ENCODE measurements at regions not wholly inside any gene's neighbourhood (a gene's known extent, or its start where the extent isn't known, plus 50 kb on each side); places are given as distances from the start of the nearest gene placed in this dataset.
"Not testable (repeated sequence)": the region's sequence is repeated elsewhere in the genome, so short reads cannot be mapped to it uniquely, and the experiment has no call there.

- ChIA-PET POLR2A (no interaction called here), CTCF (no interaction called here)
- DNase-seq (ENCODE audit: low read depth) = peak; percentile 69
- H3K27me3 ChIP-seq (ENCODE audit: control insufficient read depth, insufficient read depth, low read length) = no peaks in the 10 kb centered on the region
- no peak overlapping the region for H3K4me3 ChIP-seq (ENCODE audit: low read depth, low read length)
- TF ChIP-seq CTCF (IDR thresholded peaks at IDR 0.05; ENCODE audit: insufficient read depth, low read depth, low read length) = no peak
- H3K36me3 ChIP-seq (ENCODE audit: control insufficient read depth, insufficient read depth, low read length) = no peaks in the 10 kb centered on the region
These were observed 404.6 kb upstream of the FAT1 start for GRCh38 chr4:187128222-187128621.

- DNase-seq (ENCODE audit: low read depth) = peak; percentile 72
- Histone ChIP-seq H3K4me3 (ENCODE audit: low read depth, low read length) (no peak overlapping the region), H3K36me3 (ENCODE audit: control insufficient read depth, insufficient read depth, low read length) (no peaks in the 10 kb centered on the region), H3K27me3 (ENCODE audit: control insufficient read depth, insufficient read depth, low read length) (no peaks in the 10 kb centered on the region)
- no peak for TF ChIP-seq CTCF (IDR thresholded peaks at IDR 0.05; ENCODE audit: insufficient read depth, low read depth, low read length)
- CTCF ChIA-PET = no interaction called here
- POLR2A ChIA-PET = no interaction called here
These were observed 405.3 kb upstream of the FAT1 start for GRCh38 chr4:187128976-187129375.

GRCh38 chr4:187131826-187132225, 408.2 kb upstream of the FAT1 start:
- H3K27me3 ChIP-seq (ENCODE audit: control insufficient read depth, insufficient read depth, low read length); H3K36me3 ChIP-seq (ENCODE audit: control insufficient read depth, insufficient read depth, low read length); CTCF ChIA-PET; DNase-seq (ENCODE audit: low read depth); POLR2A ChIA-PET; H3K4me3 ChIP-seq (ENCODE audit: low read depth, low read length): not testable (repeated sequence)

- Histone ChIP-seq H3K4me3 (ENCODE audit: low read depth, low read length) (no peak overlapping the region), H3K36me3 (ENCODE audit: control insufficient read depth, insufficient read depth, low read length) (no peaks in the 10 kb centered on the region), H3K27me3 (ENCODE audit: control insufficient read depth, insufficient read depth, low read length) (no peaks in the 10 kb centered on the region)
- DNase-seq (ENCODE audit: low read depth) = no peak
- ChIA-PET POLR2A (no interaction called here), CTCF (interaction anchor here (1.8 kb wide), 1 partner anchor 15 kb away, joined by 3 read pairs; no protein-coding TSS in a partner anchor)
- no peak for TF ChIP-seq CTCF (IDR thresholded peaks at IDR 0.05; ENCODE audit: insufficient read depth, low read depth, low read length)
These were observed 412.2 kb upstream of the FAT1 start for GRCh38 chr4:187135878-187136277.

GRCh38 chr4:187139141-187139540, 415.5 kb upstream of the FAT1 start:
- Histone ChIP-seq H3K4me3 (ENCODE audit: low read depth, low read length) (no peak overlapping the region), H3K36me3 (ENCODE audit: control insufficient read depth, insufficient read depth, low read length) (no peaks in the 10 kb centered on the region), H3K27me3 (ENCODE audit: control insufficient read depth, insufficient read depth, low read length) (no peaks in the 10 kb centered on the region)
- DNase-seq (ENCODE audit: low read depth) = no peak
- POLR2A ChIA-PET = no interaction called here
- TF ChIP-seq CTCF (IDR thresholded peaks at IDR 0.05; ENCODE audit: insufficient read depth, low read depth, low read length) = no peak
- CTCF ChIA-PET = interaction anchor here (1.1 kb wide), 1 partner anchor 19 kb away, joined by 3 read pairs; no protein-coding TSS in a partner anchor

- Histone ChIP-seq H3K4me3 (ENCODE audit: low read depth, low read length) (no peak overlapping the region), H3K27me3 (ENCODE audit: control insufficient read depth, insufficient read depth, low read length) (no peaks in the 10 kb centered on the region), H3K36me3 (ENCODE audit: control insufficient read depth, insufficient read depth, low read length) (no peaks in the 10 kb centered on the region)
- TF ChIP-seq CTCF (IDR thresholded peaks at IDR 0.05; ENCODE audit: insufficient read depth, low read depth, low read length) = no peak
- DNase-seq (ENCODE audit: low read depth) = no peak
- ChIA-PET POLR2A (no interaction called here), CTCF (no interaction called here)
These were observed 417.4 kb upstream of the FAT1 start for GRCh38 chr4:187141101-187141500.

Data from BJ (cell line).